ENCODE measurements at regions not wholly inside any gene's neighbourhood (a gene's known extent, or its start where the extent isn't known, plus 50 kb on each side); places are given as distances from the start of the nearest gene placed in this dataset.

DNA sequence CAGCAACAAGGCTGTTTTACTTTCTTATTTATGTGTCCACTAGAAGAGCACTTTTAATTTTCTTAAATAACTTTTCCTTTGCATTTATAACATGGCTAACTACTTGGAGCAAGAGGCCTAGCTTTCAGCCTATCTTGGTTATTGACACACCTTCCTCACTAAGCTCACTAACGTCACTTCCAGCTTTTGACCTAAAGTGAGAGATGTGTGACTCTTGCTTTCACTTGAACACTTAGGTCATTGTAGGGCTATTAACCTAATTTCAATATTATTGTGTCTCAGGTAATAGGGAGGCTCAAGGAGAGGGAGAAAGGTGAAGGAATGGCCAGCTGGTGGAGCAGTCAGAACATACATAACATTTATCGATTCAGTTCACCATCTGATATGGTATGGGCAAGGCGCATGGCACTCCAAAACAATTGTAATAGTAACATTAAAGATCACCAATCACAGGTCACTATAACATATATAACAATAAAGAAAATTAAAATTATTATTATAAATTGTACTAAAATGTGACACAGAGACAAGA is 95.0 kb upstream of the FAM20C start (continued):
- TF ChIP-seq, protein P1, sequence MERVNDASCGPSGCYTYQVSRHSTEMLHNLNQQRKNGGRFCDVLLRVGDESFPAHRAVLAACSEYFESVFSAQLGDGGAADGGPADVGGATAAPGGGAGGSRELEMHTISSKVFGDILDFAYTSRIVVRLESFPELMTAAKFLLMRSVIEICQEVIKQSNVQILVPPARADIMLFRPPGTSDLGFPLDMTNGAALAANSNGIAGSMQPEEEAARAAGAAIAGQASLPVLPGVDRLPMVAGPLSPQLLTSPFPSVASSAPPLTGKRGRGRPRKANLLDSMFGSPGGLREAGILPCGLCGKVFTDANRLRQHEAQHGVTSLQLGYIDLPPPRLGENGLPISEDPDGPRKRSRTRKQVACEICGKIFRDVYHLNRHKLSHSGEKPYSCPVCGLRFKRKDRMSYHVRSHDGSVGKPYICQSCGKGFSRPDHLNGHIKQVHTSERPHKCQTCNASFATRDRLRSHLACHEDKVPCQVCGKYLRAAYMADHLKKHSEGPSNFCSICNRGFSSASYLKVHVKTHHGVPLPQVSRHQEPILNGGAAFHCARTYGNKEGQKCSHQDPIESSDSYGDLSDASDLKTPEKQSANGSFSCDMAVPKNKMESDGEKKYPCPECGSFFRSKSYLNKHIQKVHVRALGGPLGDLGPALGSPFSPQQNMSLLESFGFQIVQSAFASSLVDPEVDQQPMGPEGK (CRISPR knock-in tag; IDR thresholded peaks at IDR 0.05; ENCODE audit: borderline replicate concordance): no peak
- no peak for TF ChIP-seq GLIS3 (CRISPR knock-in tag; IDR thresholded peaks at IDR 0.05)

- no peak for ATAC-seq
Measured at GRCh38 chr7:101146-102046, 91.0 kb upstream of the FAM20C start.

GRCh38 chr7:102047-102711 is 90.2 kb upstream of the FAM20C start:
- no peak for ATAC-seq
- no peak for TF ChIP-seq GLIS3 (CRISPR knock-in tag; IDR thresholded peaks at IDR 0.05)
- no peak for TF ChIP-seq TSHZ2 (CRISPR knock-in tag; IDR thresholded peaks at IDR 0.05)
- no peak for TF ChIP-seq TCF4 (CRISPR knock-in tag; IDR thresholded peaks at IDR 0.05; ENCODE audit: borderline replicate concordance)
- TF ChIP-seq CSRNP3 (CRISPR knock-in tag; IDR thresholded peaks at IDR 0.05): no peak
- no peak for TF ChIP-seq POU6F1 (CRISPR knock-in tag; IDR thresholded peaks at IDR 0.05; ENCODE audit: borderline replicate concordance, low read depth)
- no peak for TF ChIP-seq BACH2 (CRISPR knock-in tag; IDR thresholded peaks at IDR 0.05; ENCODE audit: borderline replicate concordance)

More at GRCh38 chr7:101146-102046, 91.0 kb upstream of the FAM20C start:
- TF ChIP-seq ZFP30 (CRISPR knock-in tag; IDR thresholded peaks at IDR 0.05): no peak
- no peak for TF ChIP-seq ZFP3 (CRISPR knock-in tag; IDR thresholded peaks at IDR 0.05)
- no peak for TF ChIP-seq ZNF8 (CRISPR knock-in tag; IDR thresholded peaks at IDR 0.05)
- no peak for TF ChIP-seq ZNF565 (CRISPR knock-in tag; conservative IDR thresholded peaks at IDR 0.05; ENCODE audit: low read depth)
- TF ChIP-seq BACH2 (CRISPR knock-in tag; IDR thresholded peaks at IDR 0.05; ENCODE audit: borderline replicate concordance): no peak
- no peak for TF ChIP-seq ARNTL (CRISPR knock-in tag; IDR thresholded peaks at IDR 0.05; ENCODE audit: borderline replicate concordance, low read depth)
- TF ChIP-seq TOX (CRISPR knock-in tag; IDR thresholded peaks at IDR 0.05; ENCODE audit: borderline replicate concordance): no peak
- no peak for TF ChIP-seq CSDC2 (CRISPR knock-in tag; IDR thresholded peaks at IDR 0.05)

- ATAC-seq: no peak
- TF ChIP-seq CSRNP3 (CRISPR knock-in tag; IDR thresholded peaks at IDR 0.05) (no peak), BACH2 (CRISPR knock-in tag; IDR thresholded peaks at IDR 0.05; ENCODE audit: borderline replicate concordance) (no peak), CREB5 (CRISPR knock-in tag; IDR thresholded peaks at IDR 0.05; ENCODE audit: low read depth) (no peak), ESRRG (CRISPR knock-in tag; IDR thresholded peaks at IDR 0.05) (no peak), ISL1 (CRISPR knock-in tag; IDR thresholded peaks at IDR 0.05) (no peak), SNAI2 (CRISPR knock-in tag; IDR thresholded peaks at IDR 0.05) (no peak), ZNF565 (CRISPR knock-in tag; conservative IDR thresholded peaks at IDR 0.05; ENCODE audit: low read depth) (no peak), RARB (CRISPR knock-in tag; IDR thresholded peaks at IDR 0.05) (no peak), TCF4 (CRISPR knock-in tag; IDR thresholded peaks at IDR 0.05; ENCODE audit: borderline replicate concordance) (no peak), ARNTL (CRISPR knock-in tag; IDR thresholded peaks at IDR 0.05; ENCODE audit: borderline replicate concordance, low read depth) (no peak), OSR1 (CRISPR knock-in tag; IDR thresholded peaks at IDR 0.05) (no peak), GLIS3 (CRISPR knock-in tag; IDR thresholded peaks at IDR 0.05) (no peak)
- TF ChIP-seq, protein P1 (CRISPR knock-in tag; IDR thresholded peaks at IDR 0.05; ENCODE audit: borderline replicate concordance): no peak
Measured at GRCh38 chr7:102721-103120, 89.7 kb upstream of the FAM20C start.
